Hepatocyte (in vitro differentiated cells): ENCODE measurements at regions not wholly inside any gene's neighbourhood (a gene's known extent, or its start where the extent isn't known, plus 50 kb on each side); places are given as distances from the start of the nearest gene placed in this dataset.

ENCODE experiments used
- CTCF ChIP-seq: fragments of 200-600 bp; sonication (generic); IDR thresholded peaks from 2 replicates; pipeline ENCODE4 v1.5.1; 2016; ENCODE audit warnings: antibody characterized with exemption, mild to moderate bottlenecking; ENCODE audit not compliant: poor library complexity
- EZH2 ChIP-seq: fragments of 200-600 bp; sonication (generic); IDR thresholded peaks from 2 replicates; pipeline ENCODE4 v1.6.1; 2016; ENCODE audit warnings: antibody characterized with exemption, mild to moderate bottlenecking, borderline replicate concordance

DNA sequence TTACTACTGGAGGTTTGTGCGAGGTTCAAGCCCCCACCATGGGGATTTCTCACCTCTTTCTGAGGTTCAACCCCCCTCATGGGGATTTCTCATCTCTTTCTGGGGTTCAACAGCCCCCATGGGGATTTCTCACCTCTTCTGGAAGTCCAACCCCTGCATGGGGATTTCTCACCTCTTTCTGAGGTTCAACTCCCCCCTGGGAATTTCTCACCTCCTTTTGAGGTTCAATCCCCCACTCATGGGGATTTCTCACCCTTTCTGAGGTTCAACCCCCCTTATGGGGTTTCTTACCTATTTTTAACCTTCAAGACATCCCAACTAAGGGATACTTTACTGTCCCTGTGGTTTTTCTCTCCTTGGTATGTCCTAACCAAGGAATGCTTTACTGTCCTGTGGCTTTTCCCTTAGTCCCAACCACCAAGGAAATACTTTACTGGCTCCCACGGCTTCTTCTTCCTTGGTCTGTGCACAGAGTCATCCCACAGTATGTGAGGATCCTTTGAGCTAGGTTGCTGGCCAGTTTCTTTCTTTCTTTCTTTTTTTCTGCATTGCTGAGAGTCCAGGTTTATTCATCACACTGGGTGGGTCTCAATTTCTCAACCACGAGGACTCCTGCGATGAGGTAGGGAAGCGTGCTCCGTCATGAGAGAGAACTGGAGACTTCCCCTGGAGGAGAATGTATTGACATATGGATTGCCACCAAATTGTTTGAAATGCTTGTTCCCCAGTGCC is 2140.2 kb downstream of the TP53TG3F start:
- TF ChIP-seq CTCF (no peak), EZH2 (no peak)
